ENCODE measurements at regions not wholly inside any gene's neighbourhood (a gene's known extent, or its start where the extent isn't known, plus 50 kb on each side); places are given as distances from the start of the nearest gene placed in this dataset.

DNA sequence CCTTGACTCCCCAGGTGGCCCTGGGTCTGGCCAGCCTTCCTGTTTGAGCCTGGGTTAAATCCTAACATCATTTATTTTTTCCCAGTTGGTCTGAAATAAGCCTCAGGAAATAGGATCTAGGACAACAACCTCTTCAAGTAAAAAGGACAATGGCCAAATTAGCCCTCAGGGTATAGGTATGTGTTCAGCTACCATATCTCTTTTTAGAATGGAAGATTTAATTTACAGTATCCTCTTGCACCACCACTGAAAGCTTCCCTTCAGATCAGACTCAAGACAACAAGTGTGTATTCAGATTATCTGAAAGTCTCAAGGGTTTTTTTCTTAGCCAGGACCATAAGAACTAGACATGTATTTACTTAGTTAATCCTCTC lies 61.6 kb upstream of the CXCR4 start:
- FAIRE-seq (no peak), DNase-seq (no peak)
- TF ChIP-seq, protein P1, sequence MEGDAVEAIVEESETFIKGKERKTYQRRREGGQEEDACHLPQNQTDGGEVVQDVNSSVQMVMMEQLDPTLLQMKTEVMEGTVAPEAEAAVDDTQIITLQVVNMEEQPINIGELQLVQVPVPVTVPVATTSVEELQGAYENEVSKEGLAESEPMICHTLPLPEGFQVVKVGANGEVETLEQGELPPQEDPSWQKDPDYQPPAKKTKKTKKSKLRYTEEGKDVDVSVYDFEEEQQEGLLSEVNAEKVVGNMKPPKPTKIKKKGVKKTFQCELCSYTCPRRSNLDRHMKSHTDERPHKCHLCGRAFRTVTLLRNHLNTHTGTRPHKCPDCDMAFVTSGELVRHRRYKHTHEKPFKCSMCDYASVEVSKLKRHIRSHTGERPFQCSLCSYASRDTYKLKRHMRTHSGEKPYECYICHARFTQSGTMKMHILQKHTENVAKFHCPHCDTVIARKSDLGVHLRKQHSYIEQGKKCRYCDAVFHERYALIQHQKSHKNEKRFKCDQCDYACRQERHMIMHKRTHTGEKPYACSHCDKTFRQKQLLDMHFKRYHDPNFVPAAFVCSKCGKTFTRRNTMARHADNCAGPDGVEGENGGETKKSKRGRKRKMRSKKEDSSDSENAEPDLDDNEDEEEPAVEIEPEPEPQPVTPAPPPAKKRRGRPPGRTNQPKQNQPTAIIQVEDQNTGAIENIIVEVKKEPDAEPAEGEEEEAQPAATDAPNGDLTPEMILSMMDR (IDR thresholded peaks at IDR 0.05; ENCODE audit: borderline replicate concordance, extremely low read depth, insufficient read depth): no peak
- no peaks in the 10 kb centered on the region for H3K9me3 ChIP-seq (ENCODE audit: control insufficient read depth in 2 of 3, insufficient read depth in 1 of 3, low read length in 3 of 3)
- intact Hi-C loops (cut with DNase I): no loop called here
- H3K27ac ChIP-seq (ENCODE audit: low read depth in 2 of 2, low read length in 2 of 2): no peak overlapping the region
- H3K27me3 ChIP-seq (ENCODE audit: control insufficient read depth, insufficient read depth, low read length): no peaks in the 10 kb centered on the region
- no peak overlapping the region for H3K9ac ChIP-seq (ENCODE audit: low read length in 3 of 3)
- no peaks in the 10 kb centered on the region for H3K4me1 ChIP-seq (ENCODE audit: control insufficient read depth in 2 of 3, insufficient read depth in 2 of 3, low read depth in 1 of 3, low read length in 3 of 3)
- no peak overlapping the region for H3K4me3 ChIP-seq (ENCODE audit: low read length in 3 of 3)
- no peaks in the 10 kb centered on the region for H3K36me3 ChIP-seq (ENCODE audit: control insufficient read depth in 2 of 3, insufficient read depth in 3 of 3, low read length in 3 of 3)

DNA sequence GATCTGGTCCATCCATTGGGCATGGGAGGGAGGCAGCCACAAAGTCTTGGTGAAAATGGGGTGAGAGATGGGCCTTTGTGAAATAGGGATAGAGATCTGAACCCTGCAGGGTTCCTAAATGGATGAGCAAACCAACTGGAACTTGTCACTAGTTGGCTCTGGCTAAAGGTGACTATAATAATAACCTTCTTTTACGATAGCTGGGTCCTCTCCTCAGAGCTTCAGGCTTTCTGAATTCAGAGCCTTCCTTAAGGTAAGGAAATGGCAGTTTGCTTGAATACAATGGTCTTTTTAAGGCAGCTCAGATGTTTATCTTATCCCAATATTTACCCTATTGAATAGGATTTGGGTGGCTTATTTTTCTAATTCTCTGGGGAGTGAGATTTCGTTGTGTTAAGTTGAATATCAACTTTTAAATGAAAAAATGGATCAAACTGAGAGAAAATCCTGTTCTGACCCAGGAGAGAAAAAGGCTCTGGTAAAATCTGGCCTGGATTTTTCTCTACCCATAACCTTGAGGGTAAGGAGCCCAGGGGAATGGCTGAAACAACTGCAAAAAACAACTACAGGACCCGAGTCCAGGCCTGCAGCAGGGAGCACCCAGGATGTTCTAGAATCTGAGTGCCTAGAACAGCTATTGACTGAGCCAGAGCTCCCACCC lies 61.1 kb upstream of the CXCR4 start:
- no peak for FAIRE-seq

DNA sequence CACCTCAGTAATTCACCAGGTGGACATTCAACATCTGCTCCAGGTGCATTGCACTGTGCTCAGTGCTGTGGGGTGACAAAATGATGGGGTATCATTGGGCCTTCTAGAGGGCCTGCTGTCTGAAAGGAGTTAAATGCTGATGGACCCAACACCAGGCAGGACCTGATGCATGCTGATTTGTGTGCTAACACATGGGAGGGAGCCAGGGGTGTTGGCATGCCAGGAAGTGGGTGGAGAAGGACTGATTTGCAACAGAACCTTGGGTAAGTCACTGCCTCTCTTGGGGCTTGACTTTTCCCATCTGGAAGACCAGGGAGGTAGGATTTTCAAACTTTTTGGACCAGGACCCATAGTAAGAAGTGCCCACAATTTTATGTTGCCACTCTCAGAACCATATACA lies 57.9 kb upstream of the CXCR4 start:
- FAIRE-seq (no peak), DNase-seq (no peak)
- H3K4me3 ChIP-seq (ENCODE audit: low read length in 3 of 3): no peak overlapping the region
- intact Hi-C loops (cut with DNase I): no loop called here
- H3K27ac ChIP-seq (ENCODE audit: low read depth in 2 of 2, low read length in 2 of 2): no peak overlapping the region
- H3K9me3 ChIP-seq (ENCODE audit: control insufficient read depth in 2 of 3, insufficient read depth in 1 of 3, low read length in 3 of 3): no peaks in the 10 kb centered on the region
- no peaks in the 10 kb centered on the region for H3K27me3 ChIP-seq (ENCODE audit: control insufficient read depth, insufficient read depth, low read length)
- no peaks in the 10 kb centered on the region for H3K36me3 ChIP-seq (ENCODE audit: control insufficient read depth in 2 of 3, insufficient read depth in 3 of 3, low read length in 3 of 3)
- TF ChIP-seq, protein P1 (IDR thresholded peaks at IDR 0.05; ENCODE audit: borderline replicate concordance, extremely low read depth, insufficient read depth): no peak
- H3K4me1 ChIP-seq (ENCODE audit: control insufficient read depth in 2 of 3, insufficient read depth in 2 of 3, low read depth in 1 of 3, low read length in 3 of 3): no peaks in the 10 kb centered on the region
- H3K9ac ChIP-seq (ENCODE audit: low read length in 3 of 3): no peak overlapping the region

More for the DNA sequence above, 61.1 kb upstream of the CXCR4 start:
- Histone ChIP-seq H3K9me3 (ENCODE audit: control insufficient read depth in 2 of 3, insufficient read depth in 1 of 3, low read length in 3 of 3) (no peaks in the 10 kb centered on the region), H3K9ac (ENCODE audit: low read length in 3 of 3) (no peak overlapping the region), H3K27me3 (ENCODE audit: control insufficient read depth, insufficient read depth, low read length) (no peaks in the 10 kb centered on the region), H3K36me3 (ENCODE audit: control insufficient read depth in 2 of 3, insufficient read depth in 3 of 3, low read length in 3 of 3) (no peaks in the 10 kb centered on the region), H3K4me3 (ENCODE audit: low read length in 3 of 3) (no peak overlapping the region), H3K27ac (ENCODE audit: low read depth in 2 of 2, low read length in 2 of 2) (no peak overlapping the region), H3K4me1 (ENCODE audit: control insufficient read depth in 2 of 3, insufficient read depth in 2 of 3, low read depth in 1 of 3, low read length in 3 of 3) (no peaks in the 10 kb centered on the region)
- intact Hi-C loops (cut with DNase I): no loop called here
- DNase-seq: no peak
- TF ChIP-seq, protein P1 (IDR thresholded peaks at IDR 0.05; ENCODE audit: borderline replicate concordance, extremely low read depth, insufficient read depth): no peak

DNA sequence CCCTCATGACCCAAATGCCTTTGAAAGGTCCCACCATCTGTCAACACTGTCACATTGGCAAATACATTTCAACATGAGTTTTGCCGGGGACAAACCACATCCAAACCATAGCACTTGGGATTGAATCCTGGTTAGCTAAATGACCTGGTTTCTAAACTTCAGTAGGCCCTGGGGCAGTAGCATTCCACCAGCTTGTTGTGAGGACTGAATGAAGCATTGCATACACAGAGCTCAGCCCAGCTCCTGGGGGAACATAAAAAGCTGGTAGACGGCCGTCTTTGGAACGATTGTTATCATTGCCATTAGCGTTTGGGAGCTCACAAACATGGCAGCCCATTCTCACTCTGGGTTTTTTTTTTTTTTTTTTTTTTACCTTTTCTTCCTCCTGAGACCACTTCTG lies 57.5 kb upstream of the CXCR4 start:
- no peak for DNase-seq
- H3K27me3 ChIP-seq (ENCODE audit: control insufficient read depth, insufficient read depth, low read length): no peaks in the 10 kb centered on the region
- TF ChIP-seq, protein P1 (IDR thresholded peaks at IDR 0.05; ENCODE audit: borderline replicate concordance, extremely low read depth, insufficient read depth): no peak
- no peak overlapping the region for H3K9ac ChIP-seq (ENCODE audit: low read length in 3 of 3)
- H3K9me3 ChIP-seq (ENCODE audit: control insufficient read depth in 2 of 3, insufficient read depth in 1 of 3, low read length in 3 of 3): no peaks in the 10 kb centered on the region
- no peaks in the 10 kb centered on the region for H3K4me1 ChIP-seq (ENCODE audit: control insufficient read depth in 2 of 3, insufficient read depth in 2 of 3, low read depth in 1 of 3, low read length in 3 of 3)
- H3K27ac ChIP-seq (ENCODE audit: low read depth in 2 of 2, low read length in 2 of 2): no peak overlapping the region
- no peak for FAIRE-seq
- intact Hi-C loops (cut with DNase I): no loop called here
- H3K36me3 ChIP-seq (ENCODE audit: control insufficient read depth in 2 of 3, insufficient read depth in 3 of 3, low read length in 3 of 3): no peaks in the 10 kb centered on the region
- no peak overlapping the region for H3K4me3 ChIP-seq (ENCODE audit: low read length in 3 of 3)

All from kidney (tissue), 13 donors.